Brain microvascular endothelial cell (primary cell): ENCODE measurements at regions not wholly inside any gene's neighbourhood (a gene's known extent, or its start where the extent isn't known, plus 50 kb on each side); places are given as distances from the start of the nearest gene placed in this dataset.
A peak's percentile ranks its signal among the peaks of the same experiment; 100 is the strongest.

Source experiments
- DNase-seq: peaks from one replicate; pipeline ENCODE4 v3.0.0-alpha.2; 2020
- H3K27ac ChIP-seq: fragments of 250-450 bp; sonication (Bioruptor Pico); 2 replicates; pipeline ENCODE4 v1.5.1; 2020; ENCODE audit warnings: mild to moderate bottlenecking, moderate library complexity
- H3K27me3 ChIP-seq: fragments of 250-450 bp; sonication (Bioruptor Pico); replicated peaks from 2 replicates; pipeline ENCODE4 v1.5.1; 2020; ENCODE audit warnings: mild to moderate bottlenecking
- H3K36me3 ChIP-seq: fragments of 250-450 bp; sonication (Bioruptor Pico); replicated peaks from 2 replicates; pipeline ENCODE4 v1.5.1; 2020; ENCODE audit warnings: mild to moderate bottlenecking
- H3K4me3 ChIP-seq: 2 replicates; pipeline ENCODE4 v1.5.1; 2011; ENCODE audit warnings: low read depth, mild to moderate bottlenecking, control low read depth, low read length, moderate library complexity
- CTCF ChIP-seq: IDR thresholded peaks from 2 replicates; pipeline ENCODE4 v1.5.1; 2011; ENCODE audit warnings: low read depth, mild to moderate bottlenecking, moderate library complexity, low read length, control low read depth, inconsistent platforms; ENCODE audit errors: missing control alignments
- in situ Hi-C: cut with HindIII; loops from 2 replicates; pipeline ENCODE4 v1.10.0; 2017; ENCODE audit warnings: low sequenced_read_pairs, low pct_ligation_motif_present

- DNase-seq: no peak
These were observed 167.7 kb upstream of the PLXNC1 start for GRCh38 chr12:93980711-93981110.

DNA sequence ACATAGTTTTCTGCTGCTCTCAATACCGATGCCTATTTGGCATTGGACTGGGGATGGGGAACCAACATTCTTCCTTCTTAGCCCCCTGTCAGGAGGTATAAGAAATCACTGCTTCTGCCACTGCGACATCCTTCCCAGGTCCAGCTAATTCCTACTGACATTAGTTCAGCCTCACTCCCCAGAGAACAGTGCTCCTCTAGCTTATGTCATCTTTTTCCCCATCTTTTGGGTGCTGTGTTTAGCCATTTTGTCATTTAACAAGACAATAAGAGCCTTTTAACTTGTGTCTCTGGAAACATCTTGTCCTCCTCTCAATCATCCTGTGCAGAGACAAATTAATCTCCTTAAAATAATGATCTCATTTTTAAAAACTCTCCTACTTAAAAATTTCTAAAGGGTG, 167.0 kb upstream of the PLXNC1 start:
- Histone ChIP-seq H3K4me3 (no peak overlapping the region), H3K36me3 (no peaks in the 10 kb centered on the region), H3K27ac (no peak overlapping the region), H3K27me3 (no peaks in the 10 kb centered on the region)
- no peak for TF ChIP-seq CTCF
- in situ Hi-C loops: no loop called here
- DNase-seq: no peak

More at GRCh38 chr12:93980711-93981110, 167.7 kb upstream of the PLXNC1 start:
- no peaks in the 10 kb centered on the region for H3K27me3 ChIP-seq
- no peak overlapping the region for H3K4me3 ChIP-seq
- in situ Hi-C loops: no loop called here
- H3K27ac ChIP-seq: no peak overlapping the region
- TF ChIP-seq CTCF: no peak
- no peaks in the 10 kb centered on the region for H3K36me3 ChIP-seq

DNA sequence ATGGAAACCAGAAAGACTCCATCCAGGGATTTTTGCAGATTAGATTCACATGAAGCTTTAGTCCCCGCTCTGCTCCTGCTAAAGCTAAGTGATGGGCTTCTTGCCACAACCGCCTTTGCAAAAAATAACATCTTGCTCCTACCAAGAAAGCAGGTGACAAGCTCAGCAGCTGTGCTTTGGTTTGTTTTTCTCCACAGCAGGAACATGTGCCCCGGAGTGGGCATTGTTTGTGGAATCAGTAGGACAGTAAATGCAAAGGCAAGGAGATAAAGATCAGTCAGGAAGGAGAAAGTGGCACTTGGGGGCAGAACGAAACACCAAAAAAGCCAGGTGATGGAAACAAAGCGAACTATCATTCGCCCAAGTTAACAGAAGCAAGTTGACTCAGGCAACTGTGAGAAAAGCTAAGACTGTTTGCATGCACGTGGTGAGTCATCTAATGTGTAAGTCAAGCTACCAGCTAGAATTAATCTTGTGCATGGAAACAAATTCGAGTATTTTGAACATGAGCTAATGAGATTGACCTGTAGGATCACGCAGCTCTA, 165.5 kb upstream of the PLXNC1 start:
- in situ Hi-C loops: no loop called here
- TF ChIP-seq CTCF: no peak
- peak; percentile 66 for DNase-seq
- H3K4me3 ChIP-seq: no peak overlapping the region
- H3K27me3 ChIP-seq: no peaks in the 10 kb centered on the region
- no peaks in the 10 kb centered on the region for H3K36me3 ChIP-seq
- no peak overlapping the region for H3K27ac ChIP-seq

GRCh38 chr12:93984005-93984404, 164.4 kb upstream of the PLXNC1 start:
- no peak for DNase-seq
- Histone ChIP-seq H3K36me3 (no peaks in the 10 kb centered on the region), H3K27me3 (no peaks in the 10 kb centered on the region), H3K4me3 (no peak overlapping the region), H3K27ac (no peak overlapping the region)
- in situ Hi-C loops: no loop called here
- no peak for TF ChIP-seq CTCF

DNA sequence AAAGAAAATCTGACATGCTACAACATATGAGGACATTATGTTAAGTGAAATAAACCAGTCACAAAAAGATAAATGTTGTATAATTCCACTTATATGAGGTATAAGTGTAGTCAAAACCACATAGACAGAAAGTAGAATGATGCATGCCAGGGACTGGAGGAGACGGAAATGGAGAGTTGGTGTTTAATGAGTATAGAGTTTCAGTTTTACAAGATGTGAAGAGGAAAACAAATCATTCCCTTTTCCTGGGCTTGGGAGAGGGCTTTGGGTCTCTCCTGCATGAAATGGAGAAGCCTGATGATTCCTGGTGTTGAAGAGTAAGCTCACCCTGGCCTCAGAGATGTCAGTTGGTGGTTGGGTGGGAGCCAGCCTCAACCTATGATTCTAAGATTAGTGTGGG, 158.4 kb upstream of the PLXNC1 start:
- Histone ChIP-seq H3K27ac (no peak overlapping the region), H3K36me3 (no peaks in the 10 kb centered on the region), H3K4me3 (no peak overlapping the region), H3K27me3 (no peaks in the 10 kb centered on the region)
- TF ChIP-seq CTCF: no peak
- no peak for DNase-seq
- in situ Hi-C loops: no loop called here

DNA sequence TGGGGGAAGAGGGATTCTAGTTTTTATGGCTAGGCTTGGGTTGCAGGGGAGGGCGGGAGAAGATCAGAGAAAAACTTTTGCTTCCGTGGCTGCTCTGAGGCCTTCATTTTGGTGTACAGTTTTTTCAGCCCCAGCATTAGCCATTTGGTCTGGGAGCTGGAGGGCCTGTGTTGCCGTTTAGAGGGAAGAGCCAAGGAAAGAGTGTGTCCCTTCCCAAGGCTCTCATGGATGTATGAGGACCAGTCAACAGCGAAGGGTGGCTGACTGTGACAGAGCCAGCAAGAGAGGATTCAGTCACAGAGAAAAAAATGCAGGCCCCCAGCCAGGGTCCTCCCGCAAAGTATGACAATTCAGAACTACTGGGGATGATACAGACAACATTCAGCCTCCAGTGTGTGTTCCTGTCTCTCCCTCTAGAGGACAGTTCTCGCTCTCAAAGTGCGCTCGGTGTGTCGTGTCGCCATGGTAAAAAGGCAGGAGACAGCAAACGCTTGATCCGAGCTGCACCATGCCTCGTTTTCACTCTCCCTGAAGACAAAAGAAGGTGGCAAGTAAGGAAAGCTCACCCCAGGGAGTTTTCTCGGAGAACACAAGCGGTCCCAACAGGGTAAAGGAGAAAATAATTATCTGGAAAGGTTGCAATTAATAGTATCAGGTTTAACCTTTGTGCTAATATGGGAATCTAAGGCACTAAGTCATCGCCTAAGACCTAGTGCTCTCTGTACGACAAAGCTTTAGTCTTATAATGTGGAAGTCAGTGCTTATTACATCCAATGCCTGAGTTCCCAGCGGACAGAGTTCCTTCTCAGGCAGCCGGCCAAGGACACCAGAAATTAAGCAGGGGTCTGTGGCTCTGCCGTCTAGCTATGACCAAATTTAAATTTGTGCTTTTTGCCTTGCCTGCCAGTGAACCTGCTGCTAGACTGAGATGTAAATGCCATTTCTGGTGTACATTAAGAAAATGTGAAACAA, 157.3 kb upstream of the PLXNC1 start:
- in situ Hi-C loops: no loop called here
- no peaks in the 10 kb centered on the region for H3K36me3 ChIP-seq
- peak; percentile 76 for TF ChIP-seq CTCF
- H3K27me3 ChIP-seq: no peaks in the 10 kb centered on the region
- peak; percentile 58 for DNase-seq
- H3K4me3 ChIP-seq: no peak overlapping the region
- H3K27ac ChIP-seq: no peak overlapping the region
